ENCODE measurements at regions not wholly inside any gene's neighbourhood (a gene's known extent, or its start where the extent isn't known, plus 50 kb on each side); places are given as distances from the start of the nearest gene placed in this dataset.
"Not testable (repeated sequence)": the region's sequence is repeated elsewhere in the genome, so short reads cannot be mapped to it uniquely, and the experiment has no call there.

GRCh38 chr6:84346372-84346771 lies 118.9 kb upstream of the CEP162 start:
- DNase-seq = peak in 1 of 3 experiments; percentile 9

- no peak for DNase-seq
Measured at GRCh38 chr6:84344005-84344404, 116.6 kb upstream of the CEP162 start.

GRCh38 chr6:84340422-84340821 lies 113.0 kb upstream of the CEP162 start:
- DNase-seq = no peak

GRCh38 chr6:84333842-84334241 lies 106.4 kb upstream of the CEP162 start:
- DNase-seq = no peak

GRCh38 chr6:84332139-84333034 lies 104.9 kb upstream of the CEP162 start:
- peak in 1 of 3 experiments; percentile 6 for DNase-seq

GRCh38 chr6:84330325-84330724 lies 102.9 kb upstream of the CEP162 start:
- peak in 2 of 3 experiments; percentile 10 to 70 for DNase-seq

GRCh38 chr6:84329516-84329915 lies 102.1 kb upstream of the CEP162 start:
- no peak for DNase-seq

- DNase-seq = no peak
Measured at GRCh38 chr6:84329077-84329476, 101.6 kb upstream of the CEP162 start.

GRCh38 chr6:84317463-84317862 lies 90.0 kb upstream of the CEP162 start:
- no peak for DNase-seq

GRCh38 chr6:84314377-84314898 lies 87.0 kb upstream of the CEP162 start:
- no peak for DNase-seq

- DNase-seq = no peak
Measured at GRCh38 chr6:84309336-84309735, 81.9 kb upstream of the CEP162 start.

GRCh38 chr6:84304881-84305280 lies 77.4 kb upstream of the CEP162 start:
- DNase-seq = no peak

GRCh38 chr6:84291033-84291432 lies 63.6 kb upstream of the CEP162 start:
- DNase-seq = not testable (repeated sequence)

- peak in 1 of 3 experiments; percentile 28 for DNase-seq
Measured at GRCh38 chr6:84284428-84285049, 57.1 kb upstream of the CEP162 start.

GRCh38 chr6:84282550-84282949 lies 55.1 kb upstream of the CEP162 start:
- DNase-seq = no peak

- no peak for DNase-seq
Measured at GRCh38 chr6:84280639-84281038, 53.2 kb upstream of the CEP162 start.

GRCh38 chr6:84280030-84280429 lies 52.6 kb upstream of the CEP162 start:
- no peak for DNase-seq

- no peak for DNase-seq
Measured at GRCh38 chr6:84278321-84278998, 51.0 kb upstream of the CEP162 start.
